HEK293 (cell line): ENCODE measurements at regions not wholly inside any gene's neighbourhood (a gene's known extent, or its start where the extent isn't known, plus 50 kb on each side); places are given as distances from the start of the nearest gene placed in this dataset.

Experiments
- BCL6B ChIP-seq: fragments of 450-650 bp; formaldehyde crosslinking; IDR thresholded peaks from 2 replicates; pipeline ENCODE4 v1.5.1; 2017; ENCODE audit warnings: missing biosample characterization, missing genetic modification characterization
- CTCF ChIP-seq: fragments of 450-650 bp; formaldehyde crosslinking; IDR thresholded peaks from 2 replicates; pipeline ENCODE4 v1.5.1; 2016; ENCODE audit warnings: missing biosample characterization, missing genetic modification characterization
- TRIM28 ChIP-seq: IDR thresholded peaks from 2 replicates; pipeline ENCODE4 v1.6.1; 2011; ENCODE audit warnings: low read length, control low read depth, borderline replicate concordance
- ZBTB8A ChIP-seq: fragments of 450-650 bp; formaldehyde crosslinking; IDR thresholded peaks from 2 replicates; pipeline ENCODE4 v1.5.1; 2016; ENCODE audit warnings: missing biosample characterization, missing genetic modification characterization
- ZNF121 ChIP-seq: fragments of 450-650 bp; formaldehyde crosslinking; IDR thresholded peaks from 2 replicates; pipeline ENCODE4 v1.5.1; 2016; ENCODE audit warnings: missing biosample characterization, missing genetic modification characterization
- ZNF175 ChIP-seq: fragments of 450-650 bp; formaldehyde crosslinking; IDR thresholded peaks from 2 replicates; pipeline ENCODE4 v1.5.1; 2016; ENCODE audit warnings: missing biosample characterization, missing genetic modification characterization
- ZNF449 ChIP-seq: fragments of 450-650 bp; formaldehyde crosslinking; IDR thresholded peaks from 2 replicates; pipeline ENCODE4 v1.5.1; 2017; ENCODE audit warnings: missing biosample characterization, mild to moderate bottlenecking, missing genetic modification characterization, moderate library complexity

GRCh38 chr5:2642684-2643345, 108.7 kb downstream of the IRX2 start:
- TF ChIP-seq TRIM28 (no peak), CTCF (tag by site-specific recombination) (no peak), ZNF121 (no peak), ZNF175 (tag by site-specific recombination) (no peak), BCL6B (tag by site-specific recombination) (no peak), ZNF449 (tag by site-specific recombination) (no peak), ZBTB8A (no peak)
